ENCODE measurements at regions not wholly inside any gene's neighbourhood (a gene's known extent, or its start where the extent isn't known, plus 50 kb on each side); places are given as distances from the start of the nearest gene placed in this dataset.

DNA sequence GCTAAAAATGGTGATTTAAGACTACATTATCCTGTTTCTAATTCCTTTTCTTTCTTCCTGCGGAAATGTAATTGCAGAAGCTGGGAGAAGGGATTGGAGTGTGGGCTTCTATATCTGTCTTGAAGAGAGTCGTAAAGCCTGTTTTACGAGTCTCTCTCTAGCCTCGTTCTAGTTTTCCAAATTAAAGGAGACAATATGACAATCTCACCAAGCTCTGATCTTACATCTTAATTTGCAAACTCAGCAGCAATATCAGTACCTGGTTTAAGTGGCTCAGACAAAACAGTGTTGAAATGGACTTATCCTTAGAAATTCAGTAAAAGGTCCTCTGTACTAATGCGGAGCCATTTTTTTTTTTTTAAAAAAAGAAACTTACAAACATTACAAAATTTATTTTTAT, 349.5 kb upstream of the HAND2 start (continued):
- TF ChIP-seq, protein P1, sequence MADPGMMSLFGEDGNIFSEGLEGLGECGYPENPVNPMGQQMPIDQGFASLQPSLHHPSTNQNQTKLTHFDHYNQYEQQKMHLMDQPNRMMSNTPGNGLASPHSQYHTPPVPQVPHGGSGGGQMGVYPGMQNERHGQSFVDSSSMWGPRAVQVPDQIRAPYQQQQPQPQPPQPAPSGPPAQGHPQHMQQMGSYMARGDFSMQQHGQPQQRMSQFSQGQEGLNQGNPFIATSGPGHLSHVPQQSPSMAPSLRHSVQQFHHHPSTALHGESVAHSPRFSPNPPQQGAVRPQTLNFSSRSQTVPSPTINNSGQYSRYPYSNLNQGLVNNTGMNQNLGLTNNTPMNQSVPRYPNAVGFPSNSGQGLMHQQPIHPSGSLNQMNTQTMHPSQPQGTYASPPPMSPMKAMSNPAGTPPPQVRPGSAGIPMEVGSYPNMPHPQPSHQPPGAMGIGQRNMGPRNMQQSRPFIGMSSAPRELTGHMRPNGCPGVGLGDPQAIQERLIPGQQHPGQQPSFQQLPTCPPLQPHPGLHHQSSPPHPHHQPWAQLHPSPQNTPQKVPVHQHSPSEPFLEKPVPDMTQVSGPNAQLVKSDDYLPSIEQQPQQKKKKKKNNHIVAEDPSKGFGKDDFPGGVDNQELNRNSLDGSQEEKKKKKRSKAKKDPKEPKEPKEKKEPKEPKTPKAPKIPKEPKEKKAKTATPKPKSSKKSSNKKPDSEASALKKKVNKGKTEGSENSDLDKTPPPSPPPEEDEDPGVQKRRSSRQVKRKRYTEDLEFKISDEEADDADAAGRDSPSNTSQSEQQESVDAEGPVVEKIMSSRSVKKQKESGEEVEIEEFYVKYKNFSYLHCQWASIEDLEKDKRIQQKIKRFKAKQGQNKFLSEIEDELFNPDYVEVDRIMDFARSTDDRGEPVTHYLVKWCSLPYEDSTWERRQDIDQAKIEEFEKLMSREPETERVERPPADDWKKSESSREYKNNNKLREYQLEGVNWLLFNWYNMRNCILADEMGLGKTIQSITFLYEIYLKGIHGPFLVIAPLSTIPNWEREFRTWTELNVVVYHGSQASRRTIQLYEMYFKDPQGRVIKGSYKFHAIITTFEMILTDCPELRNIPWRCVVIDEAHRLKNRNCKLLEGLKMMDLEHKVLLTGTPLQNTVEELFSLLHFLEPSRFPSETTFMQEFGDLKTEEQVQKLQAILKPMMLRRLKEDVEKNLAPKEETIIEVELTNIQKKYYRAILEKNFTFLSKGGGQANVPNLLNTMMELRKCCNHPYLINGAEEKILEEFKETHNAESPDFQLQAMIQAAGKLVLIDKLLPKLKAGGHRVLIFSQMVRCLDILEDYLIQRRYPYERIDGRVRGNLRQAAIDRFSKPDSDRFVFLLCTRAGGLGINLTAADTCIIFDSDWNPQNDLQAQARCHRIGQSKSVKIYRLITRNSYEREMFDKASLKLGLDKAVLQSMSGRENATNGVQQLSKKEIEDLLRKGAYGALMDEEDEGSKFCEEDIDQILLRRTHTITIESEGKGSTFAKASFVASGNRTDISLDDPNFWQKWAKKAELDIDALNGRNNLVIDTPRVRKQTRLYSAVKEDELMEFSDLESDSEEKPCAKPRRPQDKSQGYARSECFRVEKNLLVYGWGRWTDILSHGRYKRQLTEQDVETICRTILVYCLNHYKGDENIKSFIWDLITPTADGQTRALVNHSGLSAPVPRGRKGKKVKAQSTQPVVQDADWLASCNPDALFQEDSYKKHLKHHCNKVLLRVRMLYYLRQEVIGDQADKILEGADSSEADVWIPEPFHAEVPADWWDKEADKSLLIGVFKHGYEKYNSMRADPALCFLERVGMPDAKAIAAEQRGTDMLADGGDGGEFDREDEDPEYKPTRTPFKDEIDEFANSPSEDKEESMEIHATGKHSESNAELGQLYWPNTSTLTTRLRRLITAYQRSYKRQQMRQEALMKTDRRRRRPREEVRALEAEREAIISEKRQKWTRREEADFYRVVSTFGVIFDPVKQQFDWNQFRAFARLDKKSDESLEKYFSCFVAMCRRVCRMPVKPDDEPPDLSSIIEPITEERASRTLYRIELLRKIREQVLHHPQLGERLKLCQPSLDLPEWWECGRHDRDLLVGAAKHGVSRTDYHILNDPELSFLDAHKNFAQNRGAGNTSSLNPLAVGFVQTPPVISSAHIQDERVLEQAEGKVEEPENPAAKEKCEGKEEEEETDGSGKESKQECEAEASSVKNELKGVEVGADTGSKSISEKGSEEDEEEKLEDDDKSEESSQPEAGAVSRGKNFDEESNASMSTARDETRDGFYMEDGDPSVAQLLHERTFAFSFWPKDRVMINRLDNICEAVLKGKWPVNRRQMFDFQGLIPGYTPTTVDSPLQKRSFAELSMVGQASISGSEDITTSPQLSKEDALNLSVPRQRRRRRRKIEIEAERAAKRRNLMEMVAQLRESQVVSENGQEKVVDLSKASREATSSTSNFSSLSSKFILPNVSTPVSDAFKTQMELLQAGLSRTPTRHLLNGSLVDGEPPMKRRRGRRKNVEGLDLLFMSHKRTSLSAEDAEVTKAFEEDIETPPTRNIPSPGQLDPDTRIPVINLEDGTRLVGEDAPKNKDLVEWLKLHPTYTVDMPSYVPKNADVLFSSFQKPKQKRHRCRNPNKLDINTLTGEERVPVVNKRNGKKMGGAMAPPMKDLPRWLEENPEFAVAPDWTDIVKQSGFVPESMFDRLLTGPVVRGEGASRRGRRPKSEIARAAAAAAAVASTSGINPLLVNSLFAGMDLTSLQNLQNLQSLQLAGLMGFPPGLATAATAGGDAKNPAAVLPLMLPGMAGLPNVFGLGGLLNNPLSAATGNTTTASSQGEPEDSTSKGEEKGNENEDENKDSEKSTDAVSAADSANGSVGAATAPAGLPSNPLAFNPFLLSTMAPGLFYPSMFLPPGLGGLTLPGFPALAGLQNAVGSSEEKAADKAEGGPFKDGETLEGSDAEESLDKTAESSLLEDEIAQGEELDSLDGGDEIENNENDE (IDR thresholded peaks at IDR 0.05; ENCODE audit: insufficient replicate concordance, low read length): no peak
- TF ChIP-seq POLR2A (IDR thresholded peaks at IDR 0.05; ENCODE audit: control extremely low read depth in 1 of 2, low read depth in 2 of 2, low read length in 2 of 2) (no peak), FOSL1 (IDR thresholded peaks at IDR 0.05; ENCODE audit: insufficient read depth, low read depth, low read length) (no peak), HDAC6 (IDR thresholded peaks at IDR 0.05; ENCODE audit: low read depth, low read length) (no peak), POU5F1 (IDR thresholded peaks at IDR 0.05; ENCODE audit: low read depth, low read length) (no peak), SUZ12 (IDR thresholded peaks at IDR 0.05; ENCODE audit: low read length) (no peak), RNF2 (IDR thresholded peaks at IDR 0.05; ENCODE audit: borderline replicate concordance, low read depth, low read length, missing control alignments, poor library complexity, severe bottlenecking) (no peak)
- TF ChIP-seq, protein P2, sequence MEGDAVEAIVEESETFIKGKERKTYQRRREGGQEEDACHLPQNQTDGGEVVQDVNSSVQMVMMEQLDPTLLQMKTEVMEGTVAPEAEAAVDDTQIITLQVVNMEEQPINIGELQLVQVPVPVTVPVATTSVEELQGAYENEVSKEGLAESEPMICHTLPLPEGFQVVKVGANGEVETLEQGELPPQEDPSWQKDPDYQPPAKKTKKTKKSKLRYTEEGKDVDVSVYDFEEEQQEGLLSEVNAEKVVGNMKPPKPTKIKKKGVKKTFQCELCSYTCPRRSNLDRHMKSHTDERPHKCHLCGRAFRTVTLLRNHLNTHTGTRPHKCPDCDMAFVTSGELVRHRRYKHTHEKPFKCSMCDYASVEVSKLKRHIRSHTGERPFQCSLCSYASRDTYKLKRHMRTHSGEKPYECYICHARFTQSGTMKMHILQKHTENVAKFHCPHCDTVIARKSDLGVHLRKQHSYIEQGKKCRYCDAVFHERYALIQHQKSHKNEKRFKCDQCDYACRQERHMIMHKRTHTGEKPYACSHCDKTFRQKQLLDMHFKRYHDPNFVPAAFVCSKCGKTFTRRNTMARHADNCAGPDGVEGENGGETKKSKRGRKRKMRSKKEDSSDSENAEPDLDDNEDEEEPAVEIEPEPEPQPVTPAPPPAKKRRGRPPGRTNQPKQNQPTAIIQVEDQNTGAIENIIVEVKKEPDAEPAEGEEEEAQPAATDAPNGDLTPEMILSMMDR (IDR thresholded peaks at IDR 0.05; ENCODE audit: control extremely low read depth in 1 of 3, insufficient read depth in 1 of 3, low read depth in 1 of 3, low read length in 3 of 3): no peak
- TF ChIP-seq, protein P3, sequence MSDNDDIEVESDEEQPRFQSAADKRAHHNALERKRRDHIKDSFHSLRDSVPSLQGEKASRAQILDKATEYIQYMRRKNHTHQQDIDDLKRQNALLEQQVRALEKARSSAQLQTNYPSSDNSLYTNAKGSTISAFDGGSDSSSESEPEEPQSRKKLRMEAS (IDR thresholded peaks at IDR 0.05): no peak
